ENCODE measurements at regions not wholly inside any gene's neighbourhood (a gene's known extent, or its start where the extent isn't known, plus 50 kb on each side); places are given as distances from the start of the nearest gene placed in this dataset.
"Not testable (repeated sequence)": the region's sequence is repeated elsewhere in the genome, so short reads cannot be mapped to it uniquely, and the experiment has no call there.

- no peak for DNase-seq
Measured at GRCh38 chr6:149127212-149127611, 190.3 kb upstream of the TAB2 start.

- peak; percentile 42 for DNase-seq
Measured at GRCh38 chr6:149128489-149129145, 188.9 kb upstream of the TAB2 start.

GRCh38 chr6:149129371-149130077 is 188.0 kb upstream of the TAB2 start:
- DNase-seq, result no peak

DNA sequence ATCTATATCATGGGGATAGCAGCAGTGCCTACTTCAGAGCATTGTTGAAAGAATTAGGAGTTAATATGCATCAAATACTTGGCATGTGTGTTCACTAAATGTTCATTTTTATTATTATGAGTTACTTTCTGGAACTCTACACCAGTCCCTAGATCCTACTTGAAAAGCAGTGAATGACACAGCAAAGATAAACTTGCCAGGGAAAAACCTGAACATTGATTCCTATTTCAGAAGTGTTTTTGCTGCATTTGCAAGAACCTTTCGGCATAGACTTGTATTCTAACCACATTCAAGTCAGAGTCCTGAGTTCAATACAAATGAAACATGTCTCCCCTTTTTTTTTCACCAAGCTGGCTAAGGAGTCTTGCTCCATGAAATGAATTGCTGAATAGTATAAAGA is 187.4 kb upstream of the TAB2 start:
- no peak for DNase-seq

DNA sequence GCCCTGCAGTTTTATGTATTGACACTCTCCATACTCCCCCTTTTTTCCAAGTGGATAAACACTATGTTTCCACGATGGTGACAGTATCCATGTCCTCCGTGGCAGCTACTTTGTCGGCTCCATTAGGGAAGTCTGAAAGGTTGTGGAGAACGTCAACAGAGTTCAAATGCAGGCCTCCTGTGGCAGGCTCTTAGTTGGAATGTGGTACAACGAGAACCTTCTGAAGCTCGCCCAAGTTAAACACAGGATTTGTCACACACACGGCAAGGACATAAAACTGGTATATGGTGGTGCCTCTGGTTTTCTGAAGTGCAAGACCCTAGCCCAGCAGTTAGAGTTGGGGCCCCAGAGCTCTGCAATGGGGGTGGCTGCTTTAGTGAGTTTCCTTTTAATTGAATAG is 187.0 kb upstream of the TAB2 start:
- no peak for DNase-seq

DNA sequence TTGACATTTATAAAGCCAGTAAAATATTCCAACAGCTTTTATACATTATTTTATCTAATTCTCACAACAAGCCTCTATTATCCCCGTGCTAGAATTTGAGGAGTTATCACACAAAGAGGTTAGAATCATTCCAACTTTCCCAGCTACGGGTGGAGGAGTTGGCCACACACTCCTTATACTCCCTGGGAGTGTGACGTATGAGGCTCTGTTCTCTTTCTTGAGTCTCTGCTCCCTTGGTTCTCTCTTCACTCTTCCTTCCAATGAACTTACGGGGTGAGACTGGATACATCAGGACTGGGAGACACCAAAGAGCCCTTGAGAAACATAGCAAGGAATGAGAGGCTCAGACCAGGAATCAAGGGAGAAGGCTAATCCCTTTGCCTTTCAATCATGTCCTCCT is 185.6 kb upstream of the TAB2 start:
- DNase-seq, result no peak

- DNase-seq, result no peak
Measured at GRCh38 chr6:149132336-149132735, 185.2 kb upstream of the TAB2 start.

DNA sequence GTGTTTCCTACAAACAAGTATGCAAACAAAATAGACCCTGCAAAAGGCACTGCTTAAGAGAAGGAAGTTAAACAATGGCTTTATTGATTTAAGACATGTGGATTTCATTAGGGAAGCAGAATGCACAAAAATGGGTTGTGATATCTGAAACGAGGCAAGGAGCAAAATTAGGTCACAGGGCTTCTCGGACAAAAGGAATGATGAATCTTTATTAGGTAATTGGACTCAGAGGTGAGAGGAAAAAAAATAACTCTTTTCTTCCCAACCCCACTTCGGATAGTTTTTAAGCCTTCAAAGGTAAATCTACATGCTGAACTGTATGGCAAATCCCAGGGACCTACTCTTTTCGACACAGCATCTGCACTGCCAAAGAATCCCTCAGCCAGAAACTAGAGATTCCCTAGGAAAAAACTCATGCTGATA is 183.0 kb upstream of the TAB2 start:
- no peak for DNase-seq

DNA sequence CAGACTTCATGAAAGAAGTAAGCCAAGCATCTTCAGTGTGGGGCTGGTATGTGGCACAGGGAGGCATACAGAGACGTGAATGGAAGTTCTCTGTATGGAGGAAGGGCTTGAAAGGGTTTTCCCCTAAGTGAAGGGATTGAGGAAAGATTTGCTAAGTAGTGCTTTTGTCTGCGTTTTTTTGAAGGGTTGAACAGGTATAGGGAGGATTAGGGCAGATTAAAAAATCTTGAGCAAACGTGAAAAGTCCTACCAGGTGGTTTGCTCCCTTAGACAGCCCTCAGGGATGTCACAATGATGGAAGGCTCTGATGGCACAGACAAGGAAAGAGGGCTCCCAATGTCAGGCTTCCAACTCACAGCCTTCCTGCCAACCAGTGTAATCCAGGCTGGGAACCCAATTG is 181.7 kb upstream of the TAB2 start:
- no peak for DNase-seq

DNA sequence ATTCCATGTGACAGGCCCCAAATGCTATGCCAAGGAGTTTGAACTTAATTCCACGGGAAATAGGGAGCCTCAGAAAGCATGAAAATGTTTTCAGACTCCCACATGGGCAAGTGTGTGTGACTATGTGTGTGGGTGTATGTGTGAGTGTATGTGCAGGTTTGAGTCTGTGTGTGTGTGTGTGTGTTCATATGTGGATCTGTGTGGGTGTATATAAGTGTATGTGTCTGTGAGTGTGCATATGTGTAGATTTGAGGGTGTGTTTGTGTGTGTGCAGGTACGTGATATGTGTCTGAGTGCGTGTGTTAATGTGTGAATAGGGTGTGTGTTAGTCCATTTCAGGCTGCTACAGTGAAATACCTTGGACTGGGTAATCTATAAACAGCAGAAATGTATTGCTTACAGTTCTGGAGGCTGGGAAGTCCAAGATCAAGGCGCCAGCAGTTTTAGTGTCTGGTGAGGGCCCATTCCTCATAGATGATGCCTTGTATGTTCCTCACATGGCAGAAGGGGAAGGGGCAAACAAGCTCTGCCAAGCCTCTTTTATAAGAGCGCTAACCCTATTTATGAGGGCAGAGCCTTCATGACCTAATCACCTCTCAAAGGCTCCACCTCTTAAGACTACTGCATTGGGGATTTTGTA is 181.1 kb upstream of the TAB2 start:
- DNase-seq, result no peak

DNA sequence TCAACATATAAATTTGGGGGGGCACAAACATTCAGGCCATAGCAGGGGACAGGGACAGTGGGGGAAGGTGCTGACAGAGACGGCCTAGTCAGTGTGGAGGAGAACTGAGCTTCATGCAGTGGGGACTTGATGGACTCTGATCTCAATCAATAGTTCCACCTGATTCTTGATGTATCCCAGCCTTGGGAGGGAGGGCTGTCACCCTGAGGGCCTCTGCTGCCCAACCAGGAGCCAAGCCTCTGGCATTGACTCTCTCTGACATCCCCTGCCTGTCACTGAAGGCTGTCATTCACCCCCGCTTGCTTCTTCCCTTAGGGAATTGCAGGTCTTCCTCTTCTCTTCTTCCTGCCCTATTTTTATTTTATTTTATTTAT is 180.6 kb upstream of the TAB2 start:
- no peak for DNase-seq

- DNase-seq, result no peak
Measured at GRCh38 chr6:149137594-149137993, 179.9 kb upstream of the TAB2 start.

DNA sequence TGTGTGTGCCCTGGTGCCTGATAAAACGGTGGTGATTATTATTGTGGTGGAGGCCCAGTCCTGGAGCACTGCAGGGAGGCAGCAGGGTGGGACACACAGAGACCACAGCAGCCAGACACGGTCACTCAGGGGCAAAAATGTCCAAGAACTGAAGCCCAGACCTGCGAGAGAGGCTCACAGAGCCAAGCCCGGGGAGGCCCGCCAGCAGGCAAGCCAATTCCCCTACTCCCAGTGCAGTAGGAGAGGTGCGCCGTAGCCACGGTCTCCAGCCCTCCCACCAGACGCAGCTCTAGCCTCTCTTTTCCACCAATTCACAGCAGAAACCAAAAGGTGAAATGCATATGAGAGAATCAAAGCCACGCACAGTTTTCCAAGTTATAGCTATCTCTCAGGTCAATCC is 179.4 kb upstream of the TAB2 start:
- DNase-seq, result no peak

GRCh38 chr6:149138699-149139294 is 178.7 kb upstream of the TAB2 start:
- no peak for DNase-seq

GRCh38 chr6:149139782-149140136 is 177.8 kb upstream of the TAB2 start:
- DNase-seq, result no peak

DNA sequence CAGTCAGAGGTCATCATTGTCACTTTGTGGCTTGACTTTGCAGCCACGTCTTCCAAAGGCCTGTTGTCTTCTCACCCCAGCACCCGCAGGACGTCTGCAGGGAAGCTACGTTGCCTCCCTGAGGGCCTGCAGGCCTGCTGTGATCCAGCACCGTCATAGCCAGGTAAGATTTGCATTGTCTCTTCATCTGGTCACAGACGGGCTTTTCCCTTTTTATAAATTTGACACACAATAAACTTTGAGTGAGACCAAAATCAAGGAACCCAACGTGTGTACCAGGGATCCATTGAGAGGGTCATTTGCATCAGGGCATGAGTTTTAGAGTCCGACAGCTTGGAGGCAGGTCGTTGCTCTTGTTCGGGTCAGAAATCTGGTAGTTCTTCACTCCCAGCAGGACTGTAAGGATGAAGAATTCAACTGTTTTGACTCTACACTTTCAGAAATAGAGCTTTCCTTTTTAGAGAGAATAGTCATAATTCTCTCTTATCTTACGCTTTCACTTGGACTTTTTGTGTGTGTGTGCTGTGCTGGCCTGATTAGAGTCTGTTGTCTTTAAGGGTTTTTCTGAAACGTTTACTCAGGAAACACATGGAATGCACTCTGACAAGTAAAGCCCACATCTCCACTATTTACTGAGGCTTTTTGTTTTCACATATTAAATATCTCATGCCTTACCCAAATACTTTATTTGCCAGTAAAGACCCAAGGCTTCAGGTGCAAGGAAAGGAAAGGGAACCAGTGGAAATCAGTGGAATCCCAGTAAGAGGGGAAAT is 177.2 kb upstream of the TAB2 start:
- DNase-seq, result peak; percentile 29

- DNase-seq, result no peak
Measured at GRCh38 chr6:149140910-149141290, 176.6 kb upstream of the TAB2 start.

GRCh38 chr6:149142924-149143429 is 174.5 kb upstream of the TAB2 start:
- DNase-seq, result no peak

GRCh38 chr6:149145800-149146199 is 171.7 kb upstream of the TAB2 start:
- DNase-seq, result not testable (repeated sequence)

DNA sequence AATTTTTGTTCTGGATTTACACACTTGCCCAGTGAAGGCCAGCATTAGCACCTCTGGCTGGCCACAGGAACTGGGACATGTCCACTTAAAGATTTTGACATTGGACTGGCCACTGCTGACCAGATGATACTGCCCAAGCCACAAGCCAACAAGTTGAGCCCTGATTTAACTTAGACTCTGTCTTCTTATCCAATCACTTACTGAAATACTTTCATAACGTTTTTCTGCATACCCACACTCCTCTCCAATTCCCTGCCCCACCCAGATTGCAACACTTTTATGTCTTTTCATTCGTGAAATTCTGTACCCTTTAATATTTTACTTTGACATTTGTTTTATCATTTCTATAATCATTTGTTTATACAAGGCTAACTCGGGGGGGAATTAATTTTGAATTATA is 170.3 kb upstream of the TAB2 start:
- DNase-seq, result no peak

- DNase-seq, result no peak
Measured at GRCh38 chr6:149147938-149148718, 169.4 kb upstream of the TAB2 start.

GRCh38 chr6:149149653-149150052 is 167.9 kb upstream of the TAB2 start:
- no peak for DNase-seq

Data from activated effector memory CD4-positive, alpha-beta T cell treated with Interleukin-2 at 50 U/mL for 16 hours (primary cell).